GM12878 (cell line): ENCODE measurements at regions not wholly inside any gene's neighbourhood (a gene's known extent, or its start where the extent isn't known, plus 50 kb on each side); places are given as distances from the start of the nearest gene placed in this dataset.

Source experiments
- ATAC-seq: fragments of 200-7000 bp; cut with Tn5 transposase; 3 replicates; pipeline ENCODE4 v1.9.1; 2020; ENCODE audit warnings: mild to moderate bottlenecking, moderate library complexity
- BruUV-seq: library from RNA; stranded (reverse); fragments of 400-500 nt; replicated peaks from 2 replicates; lab custom pipeline; 2021; lab: Mats Ljungman, UMichigan
- CTCF ChIA-PET: fragments of 300-600 bp; sonication (Branson Sonifier 250); formaldehyde crosslinking; extraction: SDS; loops from one replicate; lab custom pipeline; 2021; ENCODE audit warnings: inconsistent platforms; lab: Yijun Ruan, JAX
- POLR2A ChIA-PET: fragments of 350-600 bp; formaldehyde crosslinking; extraction: SDS; loops from one replicate; lab custom pipeline; 2021; ENCODE audit warnings: inconsistent platforms; lab: Charles Lee
- RAD21 ChIA-PET: fragments of 300-600 bp; sonication (Branson Sonifier 250); formaldehyde crosslinking; loops from one replicate; lab custom pipeline; 2023; ENCODE audit warnings: antibody characterized with exemption; ENCODE audit not compliant: unreplicated experiment; lab: Charles Lee
- SMC1A ChIA-PET: fragments of 300-600 bp; sonication (Branson Sonifier 250); formaldehyde crosslinking; loops from one replicate; lab custom pipeline; 2023; ENCODE audit not compliant: unreplicated experiment, uncharacterized antibody; lab: Charles Lee
- DNase-seq: peaks from one replicate; pipeline ENCODE4 v3.0.0-alpha.2; 2011; ENCODE audit warnings: low read depth, low spot score
- FAIRE-seq: peaks from 3 replicates; lab custom pipeline; 2011; peaks lifted over from hg19 to GRCh38; lab: Jason Lieb, UNC
- H2AFZ ChIP-seq: 2 replicates; pipeline ENCODE4 v1.6.0; 2011; ENCODE audit warnings: low read depth, low read length, control low read depth; ENCODE audit not compliant: control insufficient read depth
- H3K27ac ChIP-seq: 2 replicates; pipeline ENCODE4 v1.5.1; 2011; ENCODE audit warnings: control low read depth; ENCODE audit not compliant: control insufficient read depth, insufficient read depth
- H3K27me3 ChIP-seq, 2 experiments: replicated peaks in 1 of 2; 2 replicates each; pipeline versions ENCODE4 v1.6.0 to v1.6.1; 2011; ENCODE audit warnings: low read length in 1 of 2; ENCODE audit not compliant: control insufficient read depth in 2 of 2, insufficient read depth in 2 of 2
- H3K36me3 ChIP-seq, 2 experiments: 2 replicates each; pipeline ENCODE4 v1.5.1; 2011; ENCODE audit warnings: low read length in 1 of 2; ENCODE audit not compliant: control insufficient read depth in 2 of 2, insufficient read depth in 2 of 2
- H3K4me1 ChIP-seq: 2 replicates; pipeline ENCODE4 v1.6.1; 2011; ENCODE audit warnings: mild to moderate bottlenecking, low read length, moderate library complexity, mixed read lengths; ENCODE audit not compliant: control insufficient read depth, insufficient read depth
- H3K4me2 ChIP-seq: 2 replicates; pipeline ENCODE4 v1.6.0; 2011; ENCODE audit warnings: control low read depth; ENCODE audit not compliant: control insufficient read depth, insufficient read depth
- H3K4me3 ChIP-seq: fragments of 200-600 bp; sonication (generic); 2 replicates; pipeline ENCODE4 v1.5.1; 2016
- H3K79me2 ChIP-seq: 2 replicates; pipeline ENCODE4 v1.6.0; 2011; ENCODE audit warnings: low read length; ENCODE audit not compliant: control insufficient read depth, insufficient read depth
- H3K9ac ChIP-seq: 2 replicates; pipeline ENCODE4 v1.8.0; 2011; ENCODE audit warnings: low read length, control low read depth, mixed read lengths; ENCODE audit not compliant: control insufficient read depth, insufficient read depth
- H3K9me3 ChIP-seq: replicated peaks from 3 replicates; pipeline ENCODE4 v1.5.1; 2011; ENCODE audit warnings: mild to moderate bottlenecking, low read length; ENCODE audit not compliant: control insufficient read depth, insufficient read depth
- H4K20me1 ChIP-seq: 2 replicates; pipeline ENCODE4 v1.6.0; 2011; ENCODE audit not compliant: control insufficient read depth, insufficient read depth
- BHLHE40 ChIP-seq, 2 experiments: fragments of 450-650 bp in 1 of 2; IDR thresholded peaks; 2 replicates each; pipeline ENCODE4 v1.6.1; 2011 to 2017; ENCODE audit warnings: low read depth in 2 of 2, borderline replicate concordance in 1 of 2, improper control_type of control experiment in 1 of 2, low read length in 1 of 2, mild to moderate bottlenecking in 1 of 2
- CBX3 ChIP-seq: fragments of 200-600 bp; sonication (generic); IDR thresholded peaks from 2 replicates; pipeline ENCODE4 v1.6.1; 2016; ENCODE audit warnings: low read depth, borderline replicate concordance
- DPF2 ChIP-seq: fragments of 450-650 bp; IDR thresholded peaks from 2 replicates; pipeline ENCODE4 v1.6.1; 2017; ENCODE audit warnings: mild to moderate bottlenecking
- EP300 ChIP-seq, 2 experiments: fragments of 150-350 bp in 1 of 2; IDR thresholded peaks; 2 replicates each; pipeline ENCODE4 v1.6.1; 2011 to 2012; ENCODE audit warnings: low read depth in 2 of 2, low read length in 2 of 2, borderline replicate concordance in 1 of 2, improper control_type of control experiment in 1 of 2, inconsistent platforms in 1 of 2; ENCODE audit not compliant: control insufficient read depth in 1 of 2
- ETV6 ChIP-seq, 2 experiments: fragments of 450-650 bp in 1 of 2; IDR thresholded peaks in 1 of 2; conservative IDR thresholded peaks in 1 of 2; 2 replicates each; pipeline ENCODE4 v1.6.1; 2014; ENCODE audit warnings: antibody characterized with exemption in 1 of 2, borderline replicate concordance in 1 of 2, low read depth in 1 of 2, mild to moderate bottlenecking in 1 of 2, moderate library complexity in 1 of 2
- GATAD2B ChIP-seq: fragments of 450-650 bp; conservative IDR thresholded peaks from 2 replicates; pipeline ENCODE4 v1.6.1; 2017; ENCODE audit warnings: low read depth, mild to moderate bottlenecking, moderate library complexity
- HDAC6 ChIP-seq: fragments of 200-600 bp; sonication (generic); IDR thresholded peaks from one replicate; pipeline ENCODE4 v1.8.0; 2017; ENCODE audit warnings: antibody characterized with exemption; ENCODE audit not compliant: unreplicated experiment
- MXI1 ChIP-seq: fragments of 150-350 bp; IDR thresholded peaks from 2 replicates; pipeline ENCODE4 v1.6.1; 2011; ENCODE audit warnings: low read depth, mild to moderate bottlenecking, inconsistent platforms, low read length, improper control_type of control experiment
- NR2C1 ChIP-seq: fragments of 450-650 bp; IDR thresholded peaks from 2 replicates; pipeline ENCODE4 v1.6.1; 2017; ENCODE audit warnings: antibody characterized with exemption, mild to moderate bottlenecking, moderate library complexity
- PAX5 ChIP-seq: IDR thresholded peaks from 2 replicates; pipeline ENCODE4 v1.6.1; 2011; ENCODE audit warnings: low read depth, low read length, borderline replicate concordance
- RAD21 ChIP-seq: IDR thresholded peaks from 2 replicates; pipeline ENCODE4 v1.6.1; 2011; ENCODE audit warnings: mild to moderate bottlenecking, low read depth, low read length, moderate library complexity; ENCODE audit not compliant: insufficient read depth
- RAD51 ChIP-seq: fragments of 450-650 bp; IDR thresholded peaks from 2 replicates; pipeline ENCODE4 v1.6.1; 2016; ENCODE audit warnings: moderate library complexity, mild to moderate bottlenecking, inconsistent platforms
- SMC3 ChIP-seq: IDR thresholded peaks from 2 replicates; pipeline ENCODE4 v1.6.1; 2011; ENCODE audit warnings: low read length, improper control_type of control experiment, borderline replicate concordance
- TCF3 ChIP-seq: IDR thresholded peaks from 2 replicates; pipeline ENCODE4 v1.6.1; 2012; ENCODE audit warnings: low read depth, mild to moderate bottlenecking, low read length, borderline replicate concordance; ENCODE audit not compliant: insufficient read depth
- WRNIP1 ChIP-seq: IDR thresholded peaks from 2 replicates; pipeline ENCODE4 v1.6.1; 2011; ENCODE audit warnings: low read depth, low read length, improper control_type of control experiment, borderline replicate concordance
- WGBS: methylation state at CpG from one replicate; pipeline ENCODE4 v1.1.6; 2016; ENCODE audit warnings: low lambda C conversion rate; ENCODE audit not compliant: insufficient replicate concordance, insufficient coverage; ENCODE audit errors: missing lambda C conversion rate; 5-methylcytosine and 5-hydroxymethylcytosine counted together
- in situ Hi-C: fragments of 300-500 bp; cut with MboI; formaldehyde crosslinking; loops from 9 replicates; pipeline ENCODE4 v1.14.3; 2018; ENCODE audit warnings: mixed read lengths
- intact Hi-C: fragments of 100-400 bp; cut with micrococcal nuclease; formaldehyde crosslinking; loops from one replicate; pipeline ENCODE4 v1.14.2; 2022; ENCODE audit not compliant: unreplicated experiment

- peaks cover 15% of the 10 kb centered on the region for H3K4me1 ChIP-seq
- FAIRE-seq = no peak
- no peak overlapping the region for H3K4me3 ChIP-seq
- ChIA-PET CTCF (interaction anchor here (0.6 to 2.5 kb wide), 15 partner anchors 8 to 649 kb away, joined by 3 to 11 read pairs (median 5); no protein-coding TSS in a partner anchor), SMC1A (interaction anchor here (0.7 to 6.7 kb wide), 36 partner anchors 8 to 540 kb away, joined by 3 to 79 read pairs (median 6); partner anchors contain the start of gene BTG1), RAD21 (interaction anchor here (0.6 to 7.6 kb wide), 37 partner anchors 9 to 534 kb away, joined by 3 to 71 read pairs (median 5); partner anchors contain the start of gene BTG1), POLR2A (interaction anchor here (0.8 to 3.7 kb wide), 13 partner anchors 8 to 436 kb away, joined by 3 to 18 read pairs (median 5); partner anchors contain the start of gene BTG1)
- in situ Hi-C loops = no loop called here
- no peak for DNase-seq
- TF ChIP-seq SMC3 (no peak), EP300 (IDR thresholded peaks at IDR 0.05; ENCODE audit: borderline replicate concordance in 1 of 2, control insufficient read depth in 1 of 2, low read depth in 2 of 2, low read length in 2 of 2) (0 out of 4 replicates have a peak, but pooled peaks of 1 of the 2 experiments have one; percentile 7)
- H3K4me2 ChIP-seq = peak overlapping the region; percentile 44
- H3K79me2 ChIP-seq = no peaks in the 10 kb centered on the region
- H3K27ac ChIP-seq = peak overlapping the region; percentile 62
- H2AFZ ChIP-seq = no peak overlapping the region; the same call in 1 of the 2 replicates
- ATAC-seq = no peak
- H4K20me1 ChIP-seq = no peaks in the 10 kb centered on the region
- peaks cover 5% of the 10 kb centered on the region for H3K9me3 ChIP-seq
- no peak overlapping the region for H3K9ac ChIP-seq
- H3K27me3 ChIP-seq = no peaks in the 10 kb centered on the region
- no peaks in the 10 kb centered on the region for H3K36me3 ChIP-seq
- intact Hi-C loops = loop anchor here (5.0 to 10.0 kb wide), 4 partner anchors 218 to 545 kb away; no protein-coding TSS in a partner anchor
- 87% methylated on average over 3 of the region's 3 CpGs for WGBS
- BruUV-seq = no TSS peak
These were observed 115.6 kb downstream of the BTG1 start for GRCh38 chr12:92029902-92030586.

- SMC1A ChIA-PET = interaction anchor here (0.8 to 2.0 kb wide), 13 partner anchors 14 to 373 kb away, joined by 3 to 6 read pairs (median 4); no protein-coding TSS in a partner anchor
- H3K27ac ChIP-seq = no peak overlapping the region
- H3K36me3 ChIP-seq = no peaks in the 10 kb centered on the region
- POLR2A ChIA-PET = interaction anchor here (1.0 kb wide), 1 partner anchor 67 kb away, joined by 3 read pairs; no protein-coding TSS in a partner anchor
- H4K20me1 ChIP-seq = no peaks in the 10 kb centered on the region
- ATAC-seq (no peak; the same call in 2 of the 3 replicates), FAIRE-seq (no peak), DNase-seq (no peak)
- WGBS = 100% methylated on average over 2 of the region's 2 CpGs
- no peaks in the 10 kb centered on the region for H3K27me3 ChIP-seq
- peaks cover 5% of the 10 kb centered on the region for H3K9me3 ChIP-seq
- intact Hi-C loops (no loop called here), in situ Hi-C loops (no loop called here)
- H2AFZ ChIP-seq = peak overlapping the region; percentile 12; the same call in 1 of the 2 replicates
- no peak overlapping the region for H3K9ac ChIP-seq
- RAD21 ChIA-PET = interaction anchor here (0.6 to 2.0 kb wide), 8 partner anchors 10 to 179 kb away, joined by 3 to 8 read pairs (median 3); partner anchors contain the start of gene BTG1
- H3K4me3 ChIP-seq = no peak overlapping the region
- CTCF ChIA-PET = interaction anchor here (0.8 to 2.2 kb wide), 6 partner anchors 15 to 219 kb away, joined by 3 to 7 read pairs (median 4); no protein-coding TSS in a partner anchor
- H3K4me1 ChIP-seq = peaks cover 11% of the 10 kb centered on the region
- H3K79me2 ChIP-seq = no peaks in the 10 kb centered on the region
- H3K4me2 ChIP-seq = no peak overlapping the region
- no TSS peak for BruUV-seq
- no peak for TF ChIP-seq ETV6 (conservative IDR thresholded peaks at IDR 0.05 in 1 of 2, IDR thresholded peaks at IDR 0.05 in 1 of 2; ENCODE audit: borderline replicate concordance in 1 of 2, low read depth in 1 of 2)
- no peak for TF ChIP-seq PAX5
- peak in 1 of 2 experiments; percentile 73; a peak in 2 of 4 replicates for TF ChIP-seq BHLHE40 (IDR thresholded peaks at IDR 0.05; ENCODE audit: borderline replicate concordance in 1 of 2, low read depth in 2 of 2, low read length in 1 of 2)
- 0 out of 2 replicates have a peak, but pooled peaks have one; percentile 34 for TF ChIP-seq GATAD2B
- TF ChIP-seq TCF3 = no peak
- TF ChIP-seq WRNIP1 = no peak
- no peak for TF ChIP-seq MXI1
- TF ChIP-seq RAD21 = 0 out of 2 replicates have a peak, but pooled peaks have one; percentile 3
- no peak for TF ChIP-seq CBX3
- TF ChIP-seq HDAC6 = no peak
- peak; percentile 24; the same call in 1 of the 2 replicates for TF ChIP-seq DPF2
- peak; percentile 62; the same call in 1 of the 2 replicates for TF ChIP-seq RAD51
- TF ChIP-seq NR2C1 = 0 out of 2 replicates have a peak, but pooled peaks have one; percentile 22
These were observed 116.5 kb downstream of the BTG1 start for GRCh38 chr12:92029136-92029535.
